ENCODE measurements at regions not wholly inside any gene's neighbourhood (a gene's known extent, or its start where the extent isn't known, plus 50 kb on each side); places are given as distances from the start of the nearest gene placed in this dataset.

GRCh38 chr3:177516158-177517011, 319.1 kb upstream of the TBL1XR1 start (continued):
- TF ChIP-seq, protein P1, sequence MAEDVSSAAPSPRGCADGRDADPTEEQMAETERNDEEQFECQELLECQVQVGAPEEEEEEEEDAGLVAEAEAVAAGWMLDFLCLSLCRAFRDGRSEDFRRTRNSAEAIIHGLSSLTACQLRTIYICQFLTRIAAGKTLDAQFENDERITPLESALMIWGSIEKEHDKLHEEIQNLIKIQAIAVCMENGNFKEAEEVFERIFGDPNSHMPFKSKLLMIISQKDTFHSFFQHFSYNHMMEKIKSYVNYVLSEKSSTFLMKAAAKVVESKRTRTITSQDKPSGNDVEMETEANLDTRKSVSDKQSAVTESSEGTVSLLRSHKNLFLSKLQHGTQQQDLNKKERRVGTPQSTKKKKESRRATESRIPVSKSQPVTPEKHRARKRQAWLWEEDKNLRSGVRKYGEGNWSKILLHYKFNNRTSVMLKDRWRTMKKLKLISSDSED (CRISPR knock-in tag; IDR thresholded peaks at IDR 0.05) = no peak
- TF ChIP-seq, protein P2, sequence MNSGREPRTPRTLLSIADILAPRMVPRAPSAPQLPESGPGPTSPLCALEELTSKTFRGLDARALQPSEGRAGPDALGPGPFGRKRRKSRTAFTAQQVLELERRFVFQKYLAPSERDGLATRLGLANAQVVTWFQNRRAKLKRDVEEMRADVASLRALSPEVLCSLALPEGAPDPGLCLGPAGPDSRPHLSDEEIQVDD (CRISPR knock-in tag; IDR thresholded peaks at IDR 0.05; ENCODE audit: borderline replicate concordance) = no peak
- TF ChIP-seq UBTF (CRISPR knock-in tag; IDR thresholded peaks at IDR 0.05) (peak; percentile 59; the same call in 1 of the 2 replicates), MIER2 (CRISPR knock-in tag; IDR thresholded peaks at IDR 0.05) (peak; percentile 17; the same call in 1 of the 2 replicates), ZNF543 (CRISPR knock-in tag; IDR thresholded peaks at IDR 0.05) (no peak), ZFP82 (CRISPR knock-in tag; IDR thresholded peaks at IDR 0.05; ENCODE audit: borderline replicate concordance) (no peak), ZC3H13 (CRISPR knock-in tag; IDR thresholded peaks at IDR 0.05) (no peak), NR2F6 (IDR thresholded peaks at IDR 0.05) (peak; percentile 54), NR2F6 (CRISPR knock-in tag; IDR thresholded peaks at IDR 0.05) (peak; percentile 87), ZNF615 (CRISPR knock-in tag; IDR thresholded peaks at IDR 0.05; ENCODE audit: borderline replicate concordance) (no peak), ZMYM4 (CRISPR knock-in tag; IDR thresholded peaks at IDR 0.05) (peak; percentile 60), ZNF547 (CRISPR knock-in tag; IDR thresholded peaks at IDR 0.05) (0 out of 2 replicates have a peak, but pooled peaks have one; percentile 58), ATF7 (IDR thresholded peaks at IDR 0.05) (no peak), ATF7 (CRISPR knock-in tag; IDR thresholded peaks at IDR 0.05) (no peak), EP300 (IDR thresholded peaks at IDR 0.05; ENCODE audit: low read depth in 2 of 2, low read length in 2 of 2) (peak in 1 of 2 experiments; percentile 61; a peak in 2 of 4 replicates), EP300 (CRISPR knock-in tag; IDR thresholded peaks at IDR 0.05; ENCODE audit: borderline replicate concordance) (peak; percentile 73; the same call in 1 of the 2 replicates), MLXIP (CRISPR knock-in tag; IDR thresholded peaks at IDR 0.05; ENCODE audit: borderline replicate concordance) (no peak), ZNF121 (CRISPR knock-in tag; IDR thresholded peaks at IDR 0.05) (no peak)
- TF ChIP-seq, protein P3, sequence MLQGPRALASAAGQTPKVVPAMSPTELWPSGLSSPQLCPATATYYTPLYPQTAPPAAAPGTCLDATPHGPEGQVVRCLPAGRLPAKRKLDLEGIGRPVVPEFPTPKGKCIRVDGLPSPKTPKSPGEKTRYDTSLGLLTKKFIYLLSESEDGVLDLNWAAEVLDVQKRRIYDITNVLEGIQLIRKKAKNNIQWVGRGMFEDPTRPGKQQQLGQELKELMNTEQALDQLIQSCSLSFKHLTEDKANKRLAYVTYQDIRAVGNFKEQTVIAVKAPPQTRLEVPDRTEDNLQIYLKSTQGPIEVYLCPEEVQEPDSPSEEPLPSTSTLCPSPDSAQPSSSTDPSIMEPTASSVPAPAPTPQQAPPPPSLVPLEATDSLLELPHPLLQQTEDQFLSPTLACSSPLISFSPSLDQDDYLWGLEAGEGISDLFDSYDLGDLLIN (CRISPR knock-in tag; IDR thresholded peaks at IDR 0.05; ENCODE audit: borderline replicate concordance) = no peak
- TF ChIP-seq, protein P4, sequence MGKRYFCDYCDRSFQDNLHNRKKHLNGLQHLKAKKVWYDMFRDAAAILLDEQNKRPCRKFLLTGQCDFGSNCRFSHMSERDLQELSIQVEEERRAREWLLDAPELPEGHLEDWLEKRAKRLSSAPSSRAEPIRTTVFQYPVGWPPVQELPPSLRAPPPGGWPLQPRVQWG (CRISPR knock-in tag; IDR thresholded peaks at IDR 0.05; ENCODE audit: borderline replicate concordance, low read depth) = no peak
